H1 (cell line): ENCODE measurements at regions not wholly inside any gene's neighbourhood (a gene's known extent, or its start where the extent isn't known, plus 50 kb on each side); places are given as distances from the start of the nearest gene placed in this dataset.

Experiments
- BACH1 ChIP-seq: IDR thresholded peaks from 2 replicates; pipeline ENCODE4 v1.6.1; 2012; ENCODE audit warnings: low read length, improper control_type of control experiment
- CTCF ChIP-seq, 3 experiments: IDR thresholded peaks; 1 replicate in 2 of 3; 2 replicates in 1 of 3; pipeline versions ENCODE4 v1.5.1 to v1.6.1; 2011; ENCODE audit warnings: low read length in 3 of 3, mild to moderate bottlenecking in 3 of 3, inconsistent platforms in 2 of 3, low read depth in 1 of 3, moderate library complexity in 1 of 3; ENCODE audit not compliant: insufficient read depth in 1 of 3; ENCODE audit errors: control extremely low read depth in 1 of 3
- EZH2 ChIP-seq: fragments of 200-600 bp; sonication (generic); IDR thresholded peaks from 2 replicates; pipeline ENCODE4 v1.7.1; 2012; ENCODE audit warnings: low read depth, mild to moderate bottlenecking, moderate library complexity, low read length, inconsistent platforms; ENCODE audit not compliant: severe bottlenecking
- GABPA ChIP-seq: IDR thresholded peaks from 2 replicates; pipeline ENCODE4 v1.6.1; 2011; ENCODE audit warnings: mild to moderate bottlenecking, low read length, moderate library complexity, borderline replicate concordance; ENCODE audit not compliant: insufficient read depth
- HDAC6 ChIP-seq: IDR thresholded peaks from one replicate; pipeline ENCODE4 v1.7.1; 2012; ENCODE audit warnings: low read depth, mild to moderate bottlenecking, inconsistent platforms, low read length, moderate library complexity
- MAX ChIP-seq: IDR thresholded peaks from 2 replicates; pipeline ENCODE4 v1.6.1; 2012; ENCODE audit warnings: inconsistent platforms
- POLR2A ChIP-seq, 2 experiments: IDR thresholded peaks; 1 replicate in 1 of 2; 2 replicates in 1 of 2; pipeline ENCODE4 v1.6.1; 2011; ENCODE audit warnings: low read depth in 2 of 2, low read length in 2 of 2, mild to moderate bottlenecking in 2 of 2; ENCODE audit errors: control extremely low read depth in 1 of 2
- POLR2AphosphoS5 ChIP-seq: IDR thresholded peaks from 2 replicates; pipeline ENCODE4 v1.6.1; 2011; ENCODE audit warnings: low read depth, low read length
- SIN3A ChIP-seq, 2 experiments: IDR thresholded peaks in 1 of 2; conservative IDR thresholded peaks in 1 of 2; 2 replicates each; pipeline ENCODE4 v1.6.1; 2011 to 2012; ENCODE audit warnings: low read length in 2 of 2, improper control_type of control experiment in 1 of 2, low read depth in 1 of 2, mild to moderate bottlenecking in 1 of 2
- SP2 ChIP-seq: IDR thresholded peaks from 2 replicates; pipeline ENCODE4 v1.6.1; 2012; ENCODE audit warnings: mild to moderate bottlenecking, low read length, inconsistent platforms
- SUZ12 ChIP-seq: fragments of 200-600 bp; sonication (generic); IDR thresholded peaks from 2 replicates; pipeline ENCODE4 v1.6.1; 2012; ENCODE audit warnings: mild to moderate bottlenecking, inconsistent platforms, low read length, moderate library complexity, mixed read lengths

GRCh38 chr3:154775821-154776548, 304.1 kb upstream of the MME start:
- TF ChIP-seq CTCF (IDR thresholded peaks at IDR 0.05; ENCODE audit: control extremely low read depth in 1 of 3, insufficient read depth in 1 of 3, low read depth in 1 of 3, low read length in 3 of 3) (no peak), BACH1 (no peak), MAX (no peak), GABPA (no peak), POLR2AphosphoS5 (no peak), EZH2 (no peak), SIN3A (conservative IDR thresholded peaks at IDR 0.05 in 1 of 2, IDR thresholded peaks at IDR 0.05 in 1 of 2; ENCODE audit: low read depth in 1 of 2, low read length in 2 of 2) (no peak), POLR2A (IDR thresholded peaks at IDR 0.05; ENCODE audit: control extremely low read depth in 1 of 2, low read depth in 2 of 2, low read length in 2 of 2) (no peak), SP2 (no peak), HDAC6 (no peak), SUZ12 (no peak)
